ENCODE measurements at regions not wholly inside any gene's neighbourhood (a gene's known extent, or its start where the extent isn't known, plus 50 kb on each side); places are given as distances from the start of the nearest gene placed in this dataset.

- TF ChIP-seq CTCF (IDR thresholded peaks at IDR 0.05) (no peak), POLR2AphosphoS5 (IDR thresholded peaks at IDR 0.05) (no peak)
These were observed 207.5 kb downstream of the HERPUD2 start for GRCh38 chr7:35487402-35487801.

Measured in sigmoid colon (tissue), 4 donors.